IMR-90 (cell line): ENCODE measurements at regions not wholly inside any gene's neighbourhood (a gene's known extent, or its start where the extent isn't known, plus 50 kb on each side); places are given as distances from the start of the nearest gene placed in this dataset.

ENCODE experiments used
- ATAC-seq: fragments of 200-7000 bp; cut with Tn5 transposase; 2 replicates; pipeline ENCODE4 v1.9.1; 2020; ENCODE audit warnings: low read depth, mild to moderate bottlenecking, moderate library complexity
- BruUV-seq: library from RNA; stranded (reverse); fragments of 400-500 nt; replicated peaks from 2 replicates; lab custom pipeline; 2021; lab: Mats Ljungman, UMichigan
- CTCF ChIA-PET: fragments of 300-600 bp; formaldehyde crosslinking; extraction: SDS; loops from one replicate; lab custom pipeline; 2021; ENCODE audit warnings: antibody characterized with exemption; lab: Yijun Ruan, JAX
- POLR2A ChIA-PET: fragments of 300-600 bp; sonication (Branson Sonifier 250); formaldehyde crosslinking; loops from one replicate; lab custom pipeline; 2022; ENCODE audit warnings: antibody characterized with exemption; ENCODE audit not compliant: unreplicated experiment; lab: Charles Lee
- DNase-seq: peaks from one replicate; pipeline ENCODE4 v3.0.0; 2013
- H2AFZ ChIP-seq: replicated peaks from 2 replicates; pipeline ENCODE3; 2013; ENCODE audit warnings: low read length, mild to moderate bottlenecking; ENCODE audit not compliant: poor library complexity
- H2AK5ac ChIP-seq: 2 replicates; pipeline ENCODE4 v1.6.1; 2013; ENCODE audit warnings: low read depth, low read length, inconsistent platforms
- H2AK9ac ChIP-seq: replicated peaks from 2 replicates; pipeline ENCODE3; 2013; ENCODE audit warnings: mild to moderate bottlenecking, low read depth, low read length, moderate library complexity; ENCODE audit not compliant: poor library complexity
- H2BK120ac ChIP-seq: 2 replicates; pipeline ENCODE4 v1.6.1; 2013; ENCODE audit warnings: low read depth, low read length, inconsistent platforms
- H2BK15ac ChIP-seq: 3 replicates; pipeline ENCODE4 v1.6.1; 2013; ENCODE audit warnings: low read depth, low read length, inconsistent platforms
- H2BK20ac ChIP-seq: 2 replicates; pipeline ENCODE4 v1.6.1; 2013; ENCODE audit warnings: low read depth, mild to moderate bottlenecking, inconsistent platforms, low read length, moderate library complexity
- H2BK5ac ChIP-seq: 2 replicates; pipeline ENCODE4 v1.6.1; 2013; ENCODE audit warnings: mild to moderate bottlenecking, low read depth, low read length, inconsistent platforms; ENCODE audit not compliant: poor library complexity, severe bottlenecking
- H3K14ac ChIP-seq: replicated peaks from 2 replicates; pipeline ENCODE4 v1.6.1; 2013; ENCODE audit warnings: low read depth, low read length, inconsistent platforms
- H3K18ac ChIP-seq: 2 replicates; pipeline ENCODE4 v1.6.1; 2013; ENCODE audit warnings: low read depth, low read length, control low read depth
- H3K23ac ChIP-seq: 2 replicates; pipeline ENCODE4 v1.6.1; 2013; ENCODE audit warnings: low read depth, low read length, inconsistent platforms
- H3K27ac ChIP-seq: 2 replicates; pipeline ENCODE4 v1.5.1; 2013; ENCODE audit warnings: mild to moderate bottlenecking, control low read depth, low read length; ENCODE audit not compliant: insufficient read depth
- H3K27me3 ChIP-seq: 2 replicates; pipeline ENCODE4 v1.6.1; 2013; ENCODE audit warnings: low read length; ENCODE audit not compliant: control insufficient read depth, insufficient read depth
- H3K36me3 ChIP-seq: 2 replicates; pipeline ENCODE4 v1.6.1; 2013; ENCODE audit warnings: low read length, mixed read lengths; ENCODE audit not compliant: control insufficient read depth, insufficient read depth
- H3K4ac ChIP-seq: 2 replicates; pipeline ENCODE4 v1.6.1; 2013; ENCODE audit warnings: low read depth, low read length, inconsistent platforms
- H3K4me1 ChIP-seq: 2 replicates; pipeline ENCODE4 v1.6.1; 2013; ENCODE audit warnings: low read length, mixed read lengths; ENCODE audit not compliant: control insufficient read depth, insufficient read depth
- H3K4me2 ChIP-seq: 2 replicates; pipeline ENCODE4 v1.6.1; 2013; ENCODE audit warnings: low read depth, mild to moderate bottlenecking, control low read depth, low read length, moderate library complexity
- H3K4me3 ChIP-seq: 2 replicates; pipeline ENCODE4 v1.5.1; 2013; ENCODE audit warnings: low read depth, mild to moderate bottlenecking, control low read depth, low read length, moderate library complexity; ENCODE audit not compliant: insufficient read depth
- H3K56ac ChIP-seq: 2 replicates; pipeline ENCODE4 v1.6.1; 2013; ENCODE audit warnings: low read length, inconsistent platforms; ENCODE audit not compliant: insufficient read depth; ENCODE audit errors: extremely low read depth
- H3K79me1 ChIP-seq, 2 experiments: 2 replicates each; pipeline ENCODE4 v1.6.1; 2013; ENCODE audit warnings: low read length in 2 of 2, inconsistent platforms in 1 of 2, low read depth in 1 of 2
- H3K9ac ChIP-seq: 2 replicates; pipeline ENCODE4 v1.6.1; 2013; ENCODE audit warnings: low read depth, low read length, control low read depth
- H3K9me1 ChIP-seq: 2 replicates; pipeline ENCODE4 v1.6.1; 2013; ENCODE audit warnings: low read length, inconsistent platforms; ENCODE audit not compliant: insufficient read depth
- H3K9me3 ChIP-seq: 2 replicates; pipeline ENCODE4 v1.6.1; 2013; ENCODE audit warnings: low read length; ENCODE audit not compliant: control insufficient read depth, insufficient read depth
- H4K20me1 ChIP-seq: 2 replicates; pipeline ENCODE4 v1.6.1; 2013; ENCODE audit warnings: low read length, inconsistent platforms; ENCODE audit not compliant: insufficient read depth
- H4K5ac ChIP-seq: 2 replicates; pipeline ENCODE4 v1.6.1; 2013; ENCODE audit warnings: mild to moderate bottlenecking, low read depth, low read length, control low read depth
- H4K8ac ChIP-seq, 2 experiments: 2 replicates each; pipeline ENCODE4 v1.6.1; 2013; ENCODE audit warnings: low read depth in 2 of 2, low read length in 2 of 2, control low read depth in 1 of 2, inconsistent platforms in 1 of 2
- H4K91ac ChIP-seq: 2 replicates; pipeline ENCODE4 v1.6.1; 2013; ENCODE audit warnings: low read depth, low read length, inconsistent platforms; ENCODE audit not compliant: insufficient read depth
- BHLHE40 ChIP-seq: fragments of 150-350 bp; IDR thresholded peaks from 2 replicates; pipeline ENCODE4 v1.6.1; 2016; ENCODE audit warnings: mild to moderate bottlenecking, low read depth, low read length
- CEBPB ChIP-seq: IDR thresholded peaks from 2 replicates; pipeline ENCODE4 v1.6.1; 2012; ENCODE audit warnings: low read depth, low read length, improper control_type of control experiment
- CHD1 ChIP-seq: IDR thresholded peaks from 2 replicates; pipeline ENCODE4 v1.6.1; 2012; ENCODE audit warnings: low read depth, low read length, improper control_type of control experiment
- CTCF ChIP-seq: conservative IDR thresholded peaks from 2 replicates; pipeline ENCODE4 v1.5.1; 2012; ENCODE audit warnings: mild to moderate bottlenecking, low read depth, low read length, improper control_type of control experiment
- ELK1 ChIP-seq: fragments of 150-350 bp; IDR thresholded peaks from 2 replicates; pipeline ENCODE4 v1.6.1; 2016; ENCODE audit warnings: low read depth, mild to moderate bottlenecking, low read length, moderate library complexity, borderline replicate concordance
- FOS ChIP-seq: fragments of 150-350 bp; IDR thresholded peaks from 2 replicates; pipeline ENCODE4 v1.6.1; 2016; ENCODE audit warnings: low read depth, low read length
- MAFK ChIP-seq: IDR thresholded peaks from 2 replicates; pipeline ENCODE4 v1.6.1; 2012; ENCODE audit warnings: low read depth, low read length, improper control_type of control experiment
- NFE2L2 ChIP-seq: fragments of 150-350 bp; IDR thresholded peaks from 2 replicates; pipeline ENCODE4 v1.6.1; 2016; ENCODE audit warnings: low read depth, mild to moderate bottlenecking, low read length
- POLR2A ChIP-seq: IDR thresholded peaks from 2 replicates; pipeline ENCODE4 v1.6.1; 2012; ENCODE audit warnings: mild to moderate bottlenecking, low read depth, low read length
- SMC3 ChIP-seq: fragments of 150-350 bp; IDR thresholded peaks from 2 replicates; pipeline ENCODE4 v1.6.1; 2016; ENCODE audit warnings: low read depth, mild to moderate bottlenecking, antibody characterized with exemption, low read length, moderate library complexity
- dilution Hi-C: fragments of 300-500 bp; cut with HindIII; formaldehyde crosslinking; loops from one replicate; pipeline ENCODE4 v1.14.3; 2018; ENCODE audit warnings: low sequenced_read_pairs; ENCODE audit not compliant: unreplicated experiment
- in situ Hi-C: fragments of 300-500 bp; cut with MboI; formaldehyde crosslinking; loops from 3 replicates; pipeline ENCODE4 v1.14.3; 2019; ENCODE audit warnings: low sequenced_read_pairs, inconsistent platforms, mixed read lengths
- intact Hi-C: fragments of 100-400 bp; cut with micrococcal nuclease; formaldehyde crosslinking; loops from 2 replicates; pipeline ENCODE4 v1.10.0; 2022

GRCh38 chr7:85343484-85343883 is 156.6 kb upstream of the SEMA3D start:
- no peak overlapping the region for H3K4me3 ChIP-seq
- in situ Hi-C loops, result no loop called here
- no peak overlapping the region for H2AFZ ChIP-seq
- no peak overlapping the region for H2BK15ac ChIP-seq
- H4K5ac ChIP-seq, result no peak overlapping the region
- no peak overlapping the region for H4K8ac ChIP-seq
- H2AK5ac ChIP-seq, result no peak overlapping the region
- H3K4me1 ChIP-seq, result no peaks in the 10 kb centered on the region
- no peak overlapping the region for H3K9ac ChIP-seq
- H2AK9ac ChIP-seq, result no peak overlapping the region
- no peak overlapping the region for H3K14ac ChIP-seq
- no peaks in the 10 kb centered on the region for H3K36me3 ChIP-seq
- H4K91ac ChIP-seq, result no peak overlapping the region
- H3K79me1 ChIP-seq, result no peaks in the 10 kb centered on the region
- no peak overlapping the region for H2BK5ac ChIP-seq
- H2BK20ac ChIP-seq, result no peak overlapping the region
- H3K56ac ChIP-seq, result no peak overlapping the region
- H3K27me3 ChIP-seq, result no peaks in the 10 kb centered on the region
- intact Hi-C loops, result no loop called here
- no peak overlapping the region for H3K4ac ChIP-seq
- no peak overlapping the region for H2BK120ac ChIP-seq
- ATAC-seq (no peak), DNase-seq (no peak)
- no TSS peak for BruUV-seq
- no peak overlapping the region for H3K4me2 ChIP-seq
- no peaks in the 10 kb centered on the region for H4K20me1 ChIP-seq
- no peaks in the 10 kb centered on the region for H3K9me3 ChIP-seq
- CTCF ChIA-PET, result interaction anchor here (0.6 kb wide), 1 partner anchor 63 kb away, joined by 4 read pairs; no protein-coding TSS in a partner anchor
- H3K9me1 ChIP-seq, result no peaks in the 10 kb centered on the region
- dilution Hi-C loops, result no loop called here
- no peak for TF ChIP-seq CHD1
- no peak for TF ChIP-seq FOS
- no peak for TF ChIP-seq MAFK
- no peak for TF ChIP-seq SMC3
- TF ChIP-seq NFE2L2, result no peak
- no peak for TF ChIP-seq CTCF
- TF ChIP-seq CEBPB, result no peak
- TF ChIP-seq ELK1, result no peak
- TF ChIP-seq POLR2A, result no peak
- no peak for TF ChIP-seq BHLHE40
- no peak overlapping the region for H3K18ac ChIP-seq
- no peak overlapping the region for H3K27ac ChIP-seq
- H3K23ac ChIP-seq, result no peak overlapping the region
- POLR2A ChIA-PET, result no interaction called here
